MCF 10A (cell line): ENCODE measurements at regions not wholly inside any gene's neighbourhood (a gene's known extent, or its start where the extent isn't known, plus 50 kb on each side); places are given as distances from the start of the nearest gene placed in this dataset.

Experiments
- BruUV-seq: library from RNA; stranded (reverse); fragments of 400-500 nt; replicated peaks from 2 replicates; lab custom pipeline; 2021; lab: Mats Ljungman, UMichigan
- CTCF ChIA-PET: fragments of 300-600 bp; sonication (Branson Sonifier 250); formaldehyde crosslinking; extraction: SDS; loops from one replicate; lab custom pipeline; 2021; ENCODE audit warnings: antibody characterized with exemption, inconsistent platforms; lab: Yijun Ruan, JAX
- POLR2A ChIA-PET: fragments of 300-600, 350-650 bp; sonication (Branson Sonifier 250); formaldehyde crosslinking; extraction: SDS; loops from one replicate; lab custom pipeline; 2020; ENCODE audit warnings: antibody characterized with exemption, inconsistent platforms; lab: Yijun Ruan, JAX
- DNase-seq: peaks from one replicate; pipeline ENCODE4 v3.0.0-alpha.2; 2018; ENCODE audit not compliant: unreplicated experiment
- H3K27ac Mint-ChIP-seq: one replicate; pipeline ENCODE4 v1.8.0; 2022; ENCODE audit warnings: mild to moderate bottlenecking, low read depth, mixed read lengths; ENCODE audit not compliant: unreplicated experiment
- H3K27me3 Mint-ChIP-seq: one replicate; pipeline ENCODE4 v1.8.0; 2022; ENCODE audit warnings: mixed read lengths; ENCODE audit not compliant: insufficient read depth, unreplicated experiment
- H3K36me3 Mint-ChIP-seq: one replicate; pipeline ENCODE4 v1.8.0; 2022; ENCODE audit warnings: mild to moderate bottlenecking, moderate library complexity, mixed read lengths; ENCODE audit not compliant: insufficient read depth, unreplicated experiment
- H3K4me1 Mint-ChIP-seq: one replicate; pipeline ENCODE4 v1.8.0; 2022; ENCODE audit warnings: mixed read lengths; ENCODE audit not compliant: insufficient read depth, unreplicated experiment
- H3K4me3 Mint-ChIP-seq: one replicate; pipeline ENCODE4 v1.8.0; 2022; ENCODE audit warnings: mild to moderate bottlenecking, moderate library complexity, mixed read lengths; ENCODE audit not compliant: unreplicated experiment
- H3K9me3 Mint-ChIP-seq: one replicate; pipeline ENCODE4 v1.8.0; 2022; ENCODE audit warnings: mixed read lengths; ENCODE audit not compliant: unreplicated experiment
- CTCF ChIP-seq: fragments of 200-600 bp; IDR thresholded peaks from one replicate; pipeline ENCODE4 v1.8.0; 2022; ENCODE audit warnings: antibody characterized with exemption, mild to moderate bottlenecking; ENCODE audit not compliant: unreplicated experiment
- intact Hi-C: fragments of 100-400 bp; cut with micrococcal nuclease; formaldehyde crosslinking; loops from 2 replicates; pipeline ENCODE4 v1.14.1; 2022

DNA sequence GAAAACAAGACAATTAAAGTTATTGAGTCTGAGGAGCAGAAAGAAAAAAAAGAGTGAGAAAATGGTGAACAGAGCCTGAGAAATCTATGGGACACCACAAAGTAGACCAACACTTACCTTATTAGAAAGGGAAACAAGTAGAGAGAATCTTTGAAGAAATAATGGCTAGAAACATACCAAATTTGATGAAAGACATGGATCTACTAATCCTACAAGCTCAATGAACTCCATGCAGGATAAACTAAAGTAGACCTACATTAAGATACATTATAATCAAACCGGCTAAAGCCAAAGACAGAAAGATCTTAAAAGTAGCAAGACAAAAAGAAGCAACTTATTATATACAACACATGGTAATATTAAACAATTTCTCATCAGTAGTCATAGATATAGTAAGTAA is 782.3 kb upstream of the GHITM start:
- no peak for TF ChIP-seq CTCF
- BruUV-seq: no TSS peak
- no peak for DNase-seq
- H3K4me1 Mint-ChIP-seq: no peaks in the 10 kb centered on the region
- H3K4me3 Mint-ChIP-seq: no peak overlapping the region
- no peak overlapping the region for H3K27ac Mint-ChIP-seq
- peaks cover 15% of the 10 kb centered on the region for H3K9me3 Mint-ChIP-seq
- ChIA-PET CTCF (no interaction called here), POLR2A (interaction anchor here (0.7 kb wide), 1 partner anchor 220 kb away, joined by 3 read pairs; no protein-coding TSS in a partner anchor)
- no peaks in the 10 kb centered on the region for H3K27me3 Mint-ChIP-seq
- H3K36me3 Mint-ChIP-seq: no peaks in the 10 kb centered on the region
- intact Hi-C loops: no loop called here

- no TSS peak for BruUV-seq
- Mint-ChIP-seq H3K9me3 (peaks cover 15% of the 10 kb centered on the region), H3K27ac (no peak overlapping the region), H3K36me3 (no peaks in the 10 kb centered on the region), H3K27me3 (no peaks in the 10 kb centered on the region), H3K4me3 (no peak overlapping the region), H3K4me1 (no peaks in the 10 kb centered on the region)
- no peak for TF ChIP-seq CTCF
- no peak for DNase-seq
- intact Hi-C loops: no loop called here
- POLR2A ChIA-PET: no interaction called here
- CTCF ChIA-PET: interaction anchor here (1.0 kb wide), 1 partner anchor 11 kb away, joined by 4 read pairs; no protein-coding TSS in a partner anchor
Observed at GRCh38 chr10:83357627-83358026, 781.7 kb upstream of the GHITM start.

GRCh38 chr10:83367036-83367435 is 772.3 kb upstream of the GHITM start:
- BruUV-seq: no TSS peak
- intact Hi-C loops: no loop called here
- POLR2A ChIA-PET: no interaction called here

More at GRCh38 chr10:83367036-83367435, 772.3 kb upstream of the GHITM start:
- no peaks in the 10 kb centered on the region for H3K27me3 Mint-ChIP-seq
- H3K4me3 Mint-ChIP-seq: no peak overlapping the region
- no peaks in the 10 kb centered on the region for H3K36me3 Mint-ChIP-seq
- CTCF ChIA-PET: interaction anchor here (0.6 to 1.6 kb wide), 3 partner anchors 12 to 837 kb away, joined by 3 read pairs; no protein-coding TSS in a partner anchor
- no peaks in the 10 kb centered on the region for H3K4me1 Mint-ChIP-seq
- TF ChIP-seq CTCF: no peak
- H3K9me3 Mint-ChIP-seq: peaks cover 8% of the 10 kb centered on the region
- H3K27ac Mint-ChIP-seq: no peak overlapping the region
- no peak for DNase-seq
